KG1 (cell line): ENCODE measurements at regions not wholly inside any gene's neighbourhood (a gene's known extent, or its start where the extent isn't known, plus 50 kb on each side); places are given as distances from the start of the nearest gene placed in this dataset.

ENCODE experiments used
- DNase-seq: peaks from one replicate; lab custom pipeline; 2025; lab: John Stamatoyannopoulos, UW

DNA sequence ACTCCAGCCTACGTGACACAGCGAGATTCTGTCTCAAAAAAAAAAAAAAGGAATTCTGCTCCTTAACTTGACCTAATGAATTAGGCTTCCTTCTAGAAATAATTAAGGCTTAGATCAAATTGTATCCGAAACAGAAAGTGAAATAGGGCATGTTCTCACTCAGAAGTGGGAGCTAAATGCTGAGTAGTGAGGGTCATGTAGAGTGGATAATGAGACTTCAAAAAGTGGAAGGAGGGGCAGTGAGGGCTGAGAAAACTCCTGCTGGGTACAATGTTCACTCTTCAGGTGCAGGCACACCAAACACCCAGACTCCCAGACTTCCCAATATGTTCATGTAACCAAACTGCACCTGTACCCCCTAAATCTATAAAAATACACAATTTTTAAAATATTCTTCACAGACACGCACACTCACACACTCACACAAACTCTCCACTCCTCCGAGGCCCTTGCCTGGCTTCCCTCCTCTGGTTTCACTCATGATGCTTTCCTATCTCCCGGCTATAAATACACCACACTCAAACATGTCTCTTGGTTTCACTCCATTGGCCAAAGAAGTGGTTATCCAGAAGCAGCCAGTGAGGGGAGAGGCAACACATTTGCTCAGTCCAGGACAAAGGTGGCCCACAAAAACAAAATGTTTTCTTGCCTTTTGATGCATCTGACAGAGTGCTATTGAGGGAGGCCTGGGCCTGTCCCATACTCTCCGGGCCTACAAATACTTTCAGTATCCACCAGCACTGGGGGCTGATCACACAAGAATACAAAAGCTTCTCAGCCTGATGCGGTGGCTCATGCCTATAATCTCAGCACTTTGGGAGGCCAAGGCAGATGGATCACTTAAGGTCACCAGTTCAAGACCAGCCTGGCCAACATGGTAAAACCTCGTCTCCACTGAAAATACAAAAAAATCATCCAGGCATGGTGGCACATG, 249.2 kb downstream of the TOMM20 start:
- DNase-seq: no peak

GRCh38 chr1:234878288-234878687, 250.3 kb downstream of the TOMM20 start:
- no peak for DNase-seq

DNA sequence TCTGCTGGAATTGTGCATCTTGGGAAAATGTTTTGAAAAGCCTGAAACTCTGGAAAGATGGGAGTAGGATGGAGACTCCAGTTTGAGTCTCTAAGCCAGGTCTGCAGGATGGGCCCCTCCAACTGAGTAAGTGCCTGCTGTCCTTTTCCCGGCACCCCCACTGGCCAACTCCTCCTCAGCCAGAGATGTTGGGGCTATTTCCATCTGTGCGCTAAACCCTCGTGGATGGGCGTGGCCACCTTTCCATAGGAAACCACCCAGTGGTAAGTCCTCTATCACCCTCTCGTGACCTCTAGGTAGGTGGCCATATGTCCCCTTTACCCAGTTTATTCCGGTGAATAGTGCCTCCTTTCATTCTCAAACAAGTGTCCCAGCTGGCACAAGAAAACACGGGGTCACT, 250.9 kb downstream of the TOMM20 start:
- no peak for DNase-seq

- DNase-seq: peak; percentile 81
These were observed 252.4 kb downstream of the TOMM20 start for GRCh38 chr1:234875953-234876855.

DNA sequence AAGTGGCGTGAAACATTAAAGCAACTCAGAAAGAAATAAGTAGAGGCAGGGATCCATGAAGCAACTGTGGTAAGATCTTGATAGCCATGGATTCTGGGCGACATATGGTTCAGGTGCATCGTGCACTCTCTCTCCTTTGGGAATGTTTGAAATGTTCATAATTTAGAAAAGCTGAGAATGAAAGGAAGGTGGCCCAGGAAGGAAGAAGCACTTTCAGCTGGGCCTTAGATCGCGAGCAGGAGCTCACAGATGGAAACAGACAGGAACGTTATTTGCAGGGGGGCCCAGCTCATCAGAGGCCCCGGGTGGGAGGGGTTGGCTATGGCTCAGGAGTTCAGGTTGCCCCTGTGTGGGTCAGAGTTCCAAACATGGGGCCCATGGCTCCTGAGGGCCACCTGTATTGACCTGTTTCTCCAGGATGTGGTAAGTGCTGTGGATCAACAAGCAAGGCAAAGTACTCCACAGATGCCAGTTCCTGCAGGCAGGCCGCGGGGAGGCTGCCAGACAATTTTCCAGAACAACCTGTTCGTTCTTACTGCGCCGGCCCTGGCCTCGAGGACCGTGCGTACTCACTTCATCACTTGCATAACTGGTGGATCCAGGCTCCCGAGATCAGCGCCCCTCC, 253.2 kb downstream of the TOMM20 start:
- DNase-seq: no peak

DNA sequence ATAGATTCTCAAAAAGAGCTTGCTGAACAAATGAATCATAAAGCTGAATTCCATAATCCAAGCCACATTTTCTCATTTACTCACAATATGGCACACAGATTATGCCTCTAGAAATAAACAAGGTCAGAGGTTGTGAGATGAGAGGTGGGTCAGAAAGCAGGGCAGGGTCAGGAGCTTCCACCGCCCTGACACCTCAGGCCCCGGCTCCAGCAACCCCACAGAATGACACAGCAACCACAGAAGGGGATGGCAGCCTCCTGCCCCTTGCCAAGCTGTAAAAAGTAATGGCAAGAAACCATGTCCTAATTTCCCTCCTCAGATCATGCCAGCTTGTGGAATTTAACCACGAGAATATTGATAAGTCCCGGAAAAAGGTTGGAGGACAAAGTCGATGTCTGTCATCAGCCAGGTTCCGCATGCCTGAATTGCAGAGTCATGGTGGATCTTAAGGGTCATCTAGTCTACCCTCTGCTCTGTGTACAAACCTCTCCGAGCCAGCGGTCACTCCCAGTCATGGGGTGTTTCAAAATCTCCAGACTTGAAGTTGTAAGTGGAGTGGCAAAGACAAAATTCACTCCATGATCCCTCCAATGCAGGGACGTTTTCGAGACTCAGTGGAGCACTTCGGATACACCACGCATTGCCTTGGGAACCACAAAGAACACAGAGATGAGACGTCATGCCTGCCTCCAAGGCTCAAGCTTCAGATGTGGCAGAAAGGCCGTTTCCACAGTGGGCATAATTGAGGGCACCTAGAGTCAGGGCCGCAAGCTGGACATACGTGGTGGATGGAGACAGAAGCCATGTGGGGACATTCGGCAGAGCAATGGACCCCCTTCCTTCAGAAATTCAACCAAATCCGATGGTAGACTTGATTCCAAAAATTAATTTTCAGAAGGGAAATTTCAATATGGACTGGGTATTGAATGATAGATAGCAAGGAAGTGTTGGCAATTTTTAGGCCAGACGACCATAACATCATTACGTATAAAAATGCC, 254.0 kb downstream of the TOMM20 start:
- no peak for DNase-seq

DNA sequence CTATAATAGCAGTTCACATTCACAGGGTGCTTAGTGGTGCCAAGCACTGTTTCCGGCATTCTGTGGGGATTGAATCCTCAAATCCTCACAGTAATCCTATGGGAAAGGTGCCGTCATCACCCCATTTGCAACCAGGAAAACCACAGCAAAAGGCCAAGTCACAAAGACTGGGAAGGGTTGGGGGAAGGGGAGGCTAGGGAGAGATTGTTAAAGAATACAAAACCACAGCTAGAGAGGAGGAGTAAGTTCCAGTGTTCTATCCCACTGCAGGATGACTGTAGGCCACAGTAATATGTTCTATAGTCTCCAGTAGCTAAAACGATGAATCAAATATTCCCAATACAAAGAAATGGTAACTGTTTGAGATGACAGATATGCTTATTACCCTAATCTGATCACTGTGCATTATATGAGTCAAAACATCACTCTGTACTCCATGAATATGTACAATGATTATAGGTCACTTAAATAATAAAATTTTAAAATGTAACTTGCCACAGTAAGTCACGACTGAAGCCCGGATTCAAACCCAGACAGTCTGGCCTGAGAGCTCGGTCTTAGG, 256.8 kb downstream of the TOMM20 start:
- DNase-seq: no peak

DNA sequence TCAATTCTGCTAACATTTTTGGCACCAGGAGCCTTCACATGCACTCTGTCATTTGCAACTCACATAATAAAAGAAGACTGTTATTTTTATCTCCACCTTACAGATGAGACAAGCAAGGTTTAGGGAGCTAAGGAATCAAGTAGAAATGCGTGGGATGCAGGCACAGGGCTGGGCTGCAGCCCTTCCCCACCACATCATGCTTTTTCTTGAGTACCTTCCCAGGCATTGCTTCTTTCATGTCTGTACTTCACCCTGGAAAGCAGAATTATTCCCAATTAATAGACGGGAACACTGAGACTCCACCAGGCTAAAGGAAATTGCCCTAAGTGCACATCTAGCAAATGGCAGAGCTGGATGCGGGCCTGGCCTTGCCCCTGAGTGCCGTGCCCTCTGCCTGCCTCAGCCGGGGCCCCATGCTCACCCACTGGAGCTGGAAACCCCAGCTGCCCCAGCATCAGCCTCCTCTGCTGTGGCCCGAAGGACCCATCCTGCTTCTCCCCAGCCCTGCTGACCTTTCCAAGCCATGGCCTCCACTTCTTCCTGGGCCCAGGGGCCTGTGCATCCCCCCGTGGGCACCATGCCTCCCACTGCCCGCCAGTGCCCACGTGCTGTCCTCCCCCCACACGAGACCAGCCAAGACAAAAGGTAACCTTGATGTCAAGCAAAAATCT, 257.5 kb downstream of the TOMM20 start:
- no peak for DNase-seq

GRCh38 chr1:234870020-234870981, 258.3 kb downstream of the TOMM20 start:
- DNase-seq: no peak

GRCh38 chr1:234869182-234870019, 259.2 kb downstream of the TOMM20 start:
- DNase-seq: no peak

GRCh38 chr1:234868296-234869147, 258.5 kb upstream of the IRF2BP2 start:
- no peak for DNase-seq

- no peak for DNase-seq
These were observed 256.3 kb upstream of the IRF2BP2 start for GRCh38 chr1:234866007-234866866.

DNA sequence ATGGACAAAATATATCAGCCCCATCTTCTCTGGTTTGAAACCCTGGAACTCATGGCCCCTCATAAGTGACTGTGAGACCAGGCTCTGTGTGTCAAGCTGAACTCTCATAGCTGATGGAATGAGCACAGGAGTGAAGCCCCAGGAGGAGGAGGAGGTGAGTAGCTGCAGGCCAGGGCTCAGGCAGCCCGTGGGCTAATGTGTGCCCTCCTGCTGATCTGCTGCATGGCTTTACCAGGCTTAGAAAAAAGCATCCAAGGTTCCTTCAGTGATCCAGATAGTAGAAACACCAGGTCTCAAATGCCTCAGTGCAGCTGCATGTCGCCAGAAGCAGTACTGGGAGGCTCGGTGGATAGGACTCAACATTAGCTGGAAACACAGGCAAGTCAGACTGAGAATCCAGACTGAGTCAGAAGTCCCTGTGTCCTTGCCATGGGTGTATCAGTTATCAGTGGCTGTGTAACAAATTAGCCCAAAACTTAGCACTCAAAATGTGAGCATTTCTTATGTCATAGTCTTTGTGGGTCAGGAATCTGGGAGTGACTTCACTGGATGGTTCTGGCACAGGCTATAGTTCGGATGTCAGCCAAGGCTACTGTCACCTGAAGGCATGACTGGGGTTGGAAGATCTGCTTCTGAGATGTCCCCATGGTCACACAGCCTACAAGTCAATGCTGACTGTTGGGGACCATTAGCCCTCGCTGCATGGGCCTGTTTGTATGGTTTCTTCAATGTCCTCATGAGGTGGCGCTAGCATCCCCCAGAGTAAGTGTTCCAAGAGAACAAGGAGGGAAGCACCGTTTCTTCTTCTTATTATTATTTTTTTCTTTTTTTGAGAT, 255.4 kb upstream of the IRF2BP2 start:
- DNase-seq: no peak

- no peak for DNase-seq
These were observed 254.1 kb upstream of the IRF2BP2 start for GRCh38 chr1:234864116-234864515.

- DNase-seq: no peak
These were observed 253.6 kb upstream of the IRF2BP2 start for GRCh38 chr1:234863551-234863971.
